ENCODE measurements at regions not wholly inside any gene's neighbourhood (a gene's known extent, or its start where the extent isn't known, plus 50 kb on each side); places are given as distances from the start of the nearest gene placed in this dataset.

GRCh38 chr4:104879854-104880253 is 266.8 kb upstream of the TET2 start:
- no peak for TF ChIP-seq CREB1 (IDR thresholded peaks at IDR 0.05; ENCODE audit: low read depth)
- no peak for TF ChIP-seq EP300 (IDR thresholded peaks at IDR 0.05; ENCODE audit: borderline replicate concordance)
- no peak for TF ChIP-seq TEAD4 (IDR thresholded peaks at IDR 0.05)
- no peak for TF ChIP-seq YY1 (IDR thresholded peaks at IDR 0.05; ENCODE audit: low read depth)
- TF ChIP-seq RAD21 (IDR thresholded peaks at IDR 0.05; ENCODE audit: low read depth), result no peak
- TF ChIP-seq REST (IDR thresholded peaks at IDR 0.05; ENCODE audit: low read depth), result no peak
- TF ChIP-seq FOXM1 (IDR thresholded peaks at IDR 0.05; ENCODE audit: borderline replicate concordance, low read depth), result no peak
- TF ChIP-seq CEBPB (IDR thresholded peaks at IDR 0.05), result no peak
- no peak for TF ChIP-seq TAF1 (IDR thresholded peaks at IDR 0.05; ENCODE audit: low read depth)

Measured in Ishikawa (cell line).